ENCODE measurements at regions not wholly inside any gene's neighbourhood (a gene's known extent, or its start where the extent isn't known, plus 50 kb on each side); places are given as distances from the start of the nearest gene placed in this dataset.

DNA sequence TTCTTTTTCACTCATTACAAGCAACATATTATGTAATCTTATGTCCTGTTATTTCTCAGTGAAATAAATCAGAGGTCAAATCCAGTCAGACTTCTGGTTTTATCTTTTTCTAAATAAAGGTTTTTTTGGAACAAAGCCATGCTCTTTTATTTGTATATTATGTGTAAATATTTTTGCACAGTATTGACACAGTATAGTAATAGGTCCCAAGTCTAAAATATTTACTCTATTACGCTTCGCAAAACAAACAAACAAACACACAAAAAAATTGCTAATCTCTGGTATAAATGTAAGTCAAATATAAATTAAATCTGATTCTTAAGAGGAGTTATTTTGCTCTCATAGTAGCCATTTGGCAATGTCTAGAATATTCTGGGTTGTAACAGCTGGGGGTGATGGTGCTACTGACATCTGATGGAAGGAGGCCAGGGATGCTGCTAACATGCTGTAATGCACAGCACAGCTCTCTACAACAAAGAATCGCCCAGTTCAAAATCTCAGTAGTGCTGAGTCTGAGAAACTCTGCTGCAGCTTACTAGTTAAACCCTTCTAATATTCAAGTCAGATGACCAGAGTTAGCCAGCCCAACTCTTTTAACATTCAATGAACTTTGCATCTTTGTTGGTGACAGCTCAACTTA lies 602.1 kb downstream of the RAB28 start (continued):
- TF ChIP-seq, protein P1, sequence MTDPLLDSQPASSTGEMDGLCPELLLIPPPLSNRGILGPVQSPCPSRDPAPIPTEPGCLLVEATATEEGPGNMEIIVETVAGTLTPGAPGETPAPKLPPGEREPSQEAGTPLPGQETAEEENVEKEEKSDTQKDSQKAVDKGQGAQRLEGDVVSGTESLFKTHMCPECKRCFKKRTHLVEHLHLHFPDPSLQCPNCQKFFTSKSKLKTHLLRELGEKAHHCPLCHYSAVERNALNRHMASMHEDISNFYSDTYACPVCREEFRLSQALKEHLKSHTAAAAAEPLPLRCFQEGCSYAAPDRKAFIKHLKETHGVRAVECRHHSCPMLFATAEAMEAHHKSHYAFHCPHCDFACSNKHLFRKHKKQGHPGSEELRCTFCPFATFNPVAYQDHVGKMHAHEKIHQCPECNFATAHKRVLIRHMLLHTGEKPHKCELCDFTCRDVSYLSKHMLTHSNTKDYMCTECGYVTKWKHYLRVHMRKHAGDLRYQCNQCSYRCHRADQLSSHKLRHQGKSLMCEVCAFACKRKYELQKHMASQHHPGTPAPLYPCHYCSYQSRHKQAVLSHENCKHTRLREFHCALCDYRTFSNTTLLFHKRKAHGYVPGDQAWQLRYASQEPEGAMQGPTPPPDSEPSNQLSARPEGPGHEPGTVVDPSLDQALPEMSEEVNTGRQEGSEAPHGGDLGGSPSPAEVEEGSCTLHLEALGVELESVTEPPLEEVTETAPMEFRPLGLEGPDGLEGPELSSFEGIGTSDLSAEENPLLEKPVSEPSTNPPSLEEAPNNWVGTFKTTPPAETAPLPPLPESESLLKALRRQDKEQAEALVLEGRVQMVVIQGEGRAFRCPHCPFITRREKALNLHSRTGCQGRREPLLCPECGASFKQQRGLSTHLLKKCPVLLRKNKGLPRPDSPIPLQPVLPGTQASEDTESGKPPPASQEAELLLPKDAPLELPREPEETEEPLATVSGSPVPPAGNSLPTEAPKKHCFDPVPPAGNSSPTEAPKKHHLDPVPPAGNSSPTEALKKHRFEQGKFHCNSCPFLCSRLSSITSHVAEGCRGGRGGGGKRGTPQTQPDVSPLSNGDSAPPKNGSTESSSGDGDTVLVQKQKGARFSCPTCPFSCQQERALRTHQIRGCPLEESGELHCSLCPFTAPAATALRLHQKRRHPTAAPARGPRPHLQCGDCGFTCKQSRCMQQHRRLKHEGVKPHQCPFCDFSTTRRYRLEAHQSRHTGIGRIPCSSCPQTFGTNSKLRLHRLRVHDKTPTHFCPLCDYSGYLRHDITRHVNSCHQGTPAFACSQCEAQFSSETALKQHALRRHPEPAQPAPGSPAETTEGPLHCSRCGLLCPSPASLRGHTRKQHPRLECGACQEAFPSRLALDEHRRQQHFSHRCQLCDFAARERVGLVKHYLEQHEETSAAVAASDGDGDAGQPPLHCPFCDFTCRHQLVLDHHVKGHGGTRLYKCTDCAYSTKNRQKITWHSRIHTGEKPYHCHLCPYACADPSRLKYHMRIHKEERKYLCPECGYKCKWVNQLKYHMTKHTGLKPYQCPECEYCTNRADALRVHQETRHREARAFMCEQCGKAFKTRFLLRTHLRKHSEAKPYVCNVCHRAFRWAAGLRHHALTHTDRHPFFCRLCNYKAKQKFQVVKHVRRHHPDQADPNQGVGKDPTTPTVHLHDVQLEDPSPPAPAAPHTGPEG (CRISPR knock-in tag; IDR thresholded peaks at IDR 0.05), result no peak
- TF ChIP-seq ZNF430 (CRISPR knock-in tag; IDR thresholded peaks at IDR 0.05), result no peak
- TF ChIP-seq TBX3 (IDR thresholded peaks at IDR 0.05; ENCODE audit: borderline replicate concordance), result peak; percentile 18; the same call in 1 of the 2 replicates
- no peak for TF ChIP-seq CEBPG (CRISPR knock-in tag; IDR thresholded peaks at IDR 0.05)
- TF ChIP-seq FOXP1 (IDR thresholded peaks at IDR 0.05), result no peak
- TF ChIP-seq FOXP1 (CRISPR knock-in tag; IDR thresholded peaks at IDR 0.05), result 0 out of 2 replicates have a peak, but pooled peaks have one; percentile 43
- TF ChIP-seq, protein P2, sequence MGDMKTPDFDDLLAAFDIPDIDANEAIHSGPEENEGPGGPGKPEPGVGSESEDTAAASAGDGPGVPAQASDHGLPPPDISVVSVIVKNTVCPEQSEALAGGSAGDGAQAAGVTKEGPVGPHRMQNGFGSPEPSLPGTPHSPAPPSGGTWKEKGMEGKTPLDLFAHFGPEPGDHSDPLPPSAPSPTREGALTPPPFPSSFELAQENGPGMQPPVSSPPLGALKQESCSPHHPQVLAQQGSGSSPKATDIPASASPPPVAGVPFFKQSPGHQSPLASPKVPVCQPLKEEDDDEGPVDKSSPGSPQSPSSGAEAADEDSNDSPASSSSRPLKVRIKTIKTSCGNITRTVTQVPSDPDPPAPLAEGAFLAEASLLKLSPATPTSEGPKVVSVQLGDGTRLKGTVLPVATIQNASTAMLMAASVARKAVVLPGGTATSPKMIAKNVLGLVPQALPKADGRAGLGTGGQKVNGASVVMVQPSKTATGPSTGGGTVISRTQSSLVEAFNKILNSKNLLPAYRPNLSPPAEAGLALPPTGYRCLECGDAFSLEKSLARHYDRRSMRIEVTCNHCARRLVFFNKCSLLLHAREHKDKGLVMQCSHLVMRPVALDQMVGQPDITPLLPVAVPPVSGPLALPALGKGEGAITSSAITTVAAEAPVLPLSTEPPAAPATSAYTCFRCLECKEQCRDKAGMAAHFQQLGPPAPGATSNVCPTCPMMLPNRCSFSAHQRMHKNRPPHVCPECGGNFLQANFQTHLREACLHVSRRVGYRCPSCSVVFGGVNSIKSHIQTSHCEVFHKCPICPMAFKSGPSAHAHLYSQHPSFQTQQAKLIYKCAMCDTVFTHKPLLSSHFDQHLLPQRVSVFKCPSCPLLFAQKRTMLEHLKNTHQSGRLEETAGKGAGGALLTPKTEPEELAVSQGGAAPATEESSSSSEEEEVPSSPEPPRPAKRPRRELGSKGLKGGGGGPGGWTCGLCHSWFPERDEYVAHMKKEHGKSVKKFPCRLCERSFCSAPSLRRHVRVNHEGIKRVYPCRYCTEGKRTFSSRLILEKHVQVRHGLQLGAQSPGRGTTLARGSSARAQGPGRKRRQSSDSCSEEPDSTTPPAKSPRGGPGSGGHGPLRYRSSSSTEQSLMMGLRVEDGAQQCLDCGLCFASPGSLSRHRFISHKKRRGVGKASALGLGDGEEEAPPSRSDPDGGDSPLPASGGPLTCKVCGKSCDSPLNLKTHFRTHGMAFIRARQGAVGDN (CRISPR knock-in tag; IDR thresholded peaks at IDR 0.05), result no peak
- no peak for TF ChIP-seq DNMT1 (CRISPR knock-in tag; IDR thresholded peaks at IDR 0.05)
- TF ChIP-seq ZBTB1 (CRISPR knock-in tag; IDR thresholded peaks at IDR 0.05; ENCODE audit: borderline replicate concordance), result no peak
- TF ChIP-seq NAIF1 (CRISPR knock-in tag; IDR thresholded peaks at IDR 0.05; ENCODE audit: borderline replicate concordance), result no peak
- no peak for TF ChIP-seq ZC3H13 (CRISPR knock-in tag; IDR thresholded peaks at IDR 0.05)
- TF ChIP-seq, protein P3, sequence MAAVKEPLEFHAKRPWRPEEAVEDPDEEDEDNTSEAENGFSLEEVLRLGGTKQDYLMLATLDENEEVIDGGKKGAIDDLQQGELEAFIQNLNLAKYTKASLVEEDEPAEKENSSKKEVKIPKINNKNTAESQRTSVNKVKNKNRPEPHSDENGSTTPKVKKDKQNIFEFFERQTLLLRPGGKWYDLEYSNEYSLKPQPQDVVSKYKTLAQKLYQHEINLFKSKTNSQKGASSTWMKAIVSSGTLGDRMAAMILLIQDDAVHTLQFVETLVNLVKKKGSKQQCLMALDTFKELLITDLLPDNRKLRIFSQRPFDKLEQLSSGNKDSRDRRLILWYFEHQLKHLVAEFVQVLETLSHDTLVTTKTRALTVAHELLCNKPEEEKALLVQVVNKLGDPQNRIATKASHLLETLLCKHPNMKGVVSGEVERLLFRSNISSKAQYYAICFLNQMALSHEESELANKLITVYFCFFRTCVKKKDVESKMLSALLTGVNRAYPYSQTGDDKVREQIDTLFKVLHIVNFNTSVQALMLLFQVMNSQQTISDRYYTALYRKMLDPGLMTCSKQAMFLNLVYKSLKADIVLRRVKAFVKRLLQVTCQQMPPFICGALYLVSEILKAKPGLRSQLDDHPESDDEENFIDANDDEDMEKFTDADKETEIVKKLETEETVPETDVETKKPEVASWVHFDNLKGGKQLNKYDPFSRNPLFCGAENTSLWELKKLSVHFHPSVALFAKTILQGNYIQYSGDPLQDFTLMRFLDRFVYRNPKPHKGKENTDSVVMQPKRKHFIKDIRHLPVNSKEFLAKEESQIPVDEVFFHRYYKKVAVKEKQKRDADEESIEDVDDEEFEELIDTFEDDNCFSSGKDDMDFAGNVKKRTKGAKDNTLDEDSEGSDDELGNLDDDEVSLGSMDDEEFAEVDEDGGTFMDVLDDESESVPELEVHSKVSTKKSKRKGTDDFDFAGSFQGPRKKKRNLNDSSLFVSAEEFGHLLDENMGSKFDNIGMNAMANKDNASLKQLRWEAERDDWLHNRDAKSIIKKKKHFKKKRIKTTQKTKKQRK (IDR thresholded peaks at IDR 0.05; ENCODE audit: low read length), result no peak
- TF ChIP-seq ZBTB42 (CRISPR knock-in tag; IDR thresholded peaks at IDR 0.05), result no peak
- TF ChIP-seq SETDB1 (CRISPR knock-in tag; IDR thresholded peaks at IDR 0.05; ENCODE audit: borderline replicate concordance), result no peak
- TF ChIP-seq TBX2 (CRISPR knock-in tag; IDR thresholded peaks at IDR 0.05; ENCODE audit: borderline replicate concordance), result no peak
- peak; percentile 57; the same call in 1 of the 2 replicates for TF ChIP-seq NFIC (IDR thresholded peaks at IDR 0.05; ENCODE audit: low read length)
- peak; percentile 18 for TF ChIP-seq TBL1XR1 (IDR thresholded peaks at IDR 0.05; ENCODE audit: borderline replicate concordance, low read length, partially characterized antibody)

Data from HepG2 (cell line).